NOMO-1 treated with dmso at 0.1 percent for 144 hours (cell line): ENCODE measurements at regions not wholly inside any gene's neighbourhood (a gene's known extent, or its start where the extent isn't known, plus 50 kb on each side); places are given as distances from the start of the nearest gene placed in this dataset.
A peak's percentile ranks its signal among the peaks of the same experiment; 100 is the strongest.
"Not testable (repeated sequence)": the region's sequence is repeated elsewhere in the genome, so short reads cannot be mapped to it uniquely, and the experiment has no call there.

Experiments
- DNase-seq: peaks from one replicate; lab custom pipeline; 2025; ENCODE audit not compliant: unreplicated experiment; lab: John Stamatoyannopoulos, UW

- DNase-seq: no peak
Measured at GRCh38 chr12:89070603-89071002, 281.7 kb downstream of the DUSP6 start.

- no peak for DNase-seq
Measured at GRCh38 chr12:89069431-89069830, 282.9 kb downstream of the DUSP6 start.

DNA sequence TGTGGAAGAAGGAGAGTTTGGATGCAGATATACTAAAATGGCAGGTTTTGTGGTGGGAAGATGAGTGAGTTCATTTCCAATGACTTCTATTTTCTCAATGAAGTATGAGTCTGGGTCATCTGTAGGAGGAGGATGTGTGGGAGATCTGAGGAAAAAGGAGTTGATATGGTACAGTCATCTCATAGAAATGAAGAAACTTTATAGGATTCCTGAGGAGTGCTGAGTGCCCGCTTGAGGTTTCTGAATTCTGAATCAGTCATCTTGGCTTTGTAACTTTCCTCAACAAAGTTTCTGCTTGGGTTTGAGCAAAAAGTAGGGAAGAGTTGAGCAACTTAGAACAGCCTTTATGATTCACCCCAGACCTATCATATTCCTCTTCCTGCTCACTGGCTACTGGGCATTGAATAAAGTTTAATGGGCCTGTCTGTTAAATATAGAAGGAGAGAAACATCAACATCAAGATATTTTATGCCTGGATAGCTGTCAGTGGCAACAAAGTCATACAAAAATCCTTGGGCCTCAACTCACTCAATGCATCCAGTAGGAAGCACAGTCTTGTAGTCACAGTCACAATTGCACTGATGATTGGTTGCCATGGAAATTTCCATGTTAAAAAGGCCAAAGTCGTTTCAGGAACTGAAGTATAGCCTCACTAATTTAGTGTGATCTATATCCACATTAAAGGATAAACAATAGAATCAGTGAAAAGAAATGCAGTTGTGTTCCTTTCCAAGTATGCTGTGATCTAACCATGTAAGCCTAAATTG lies 284.7 kb downstream of the DUSP6 start:
- DNase-seq: no peak

- DNase-seq: no peak
Measured at GRCh38 chr12:89064780-89065179, 287.5 kb downstream of the DUSP6 start.

DNA sequence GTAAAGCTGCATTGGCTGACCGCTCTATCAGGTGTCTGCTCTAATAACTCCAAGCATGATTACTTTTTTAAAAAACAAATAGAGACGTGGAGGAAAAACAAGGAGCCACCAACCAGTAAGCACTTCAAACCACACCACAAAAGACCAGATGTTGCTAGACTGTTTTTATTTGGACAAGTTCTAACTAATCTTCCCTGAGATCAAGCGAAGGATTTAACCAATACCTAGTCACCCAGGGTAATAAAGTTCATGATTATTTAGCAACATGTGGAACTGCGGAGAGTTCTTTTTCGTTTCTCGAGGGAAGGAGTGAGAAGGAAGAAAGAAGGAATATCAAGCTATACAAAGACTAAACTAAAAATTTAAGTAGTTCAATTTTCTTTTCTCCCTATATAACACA lies 288.1 kb downstream of the DUSP6 start:
- no peak for DNase-seq

DNA sequence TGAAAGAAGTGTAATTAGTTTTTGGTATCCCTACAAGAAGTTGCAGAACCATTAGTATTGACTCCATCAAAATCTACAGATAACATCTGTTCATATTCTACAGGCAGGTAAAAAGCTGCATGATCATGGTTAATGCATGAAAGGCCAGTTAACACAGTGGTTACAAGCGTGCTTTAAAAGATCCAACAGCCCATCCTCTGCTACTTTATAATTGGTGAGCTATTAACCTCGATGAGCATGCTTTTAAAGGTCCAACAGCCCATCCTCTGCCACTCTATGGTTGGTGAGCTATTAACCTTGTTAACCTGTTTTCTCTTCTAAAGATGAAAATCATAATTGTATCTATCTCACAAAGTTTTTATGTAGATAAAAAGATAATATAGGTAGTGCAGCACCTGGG lies 289.3 kb downstream of the DUSP6 start:
- DNase-seq: no peak

GRCh38 chr12:89059721-89060541 lies 292.4 kb downstream of the DUSP6 start:
- no peak for DNase-seq

DNA sequence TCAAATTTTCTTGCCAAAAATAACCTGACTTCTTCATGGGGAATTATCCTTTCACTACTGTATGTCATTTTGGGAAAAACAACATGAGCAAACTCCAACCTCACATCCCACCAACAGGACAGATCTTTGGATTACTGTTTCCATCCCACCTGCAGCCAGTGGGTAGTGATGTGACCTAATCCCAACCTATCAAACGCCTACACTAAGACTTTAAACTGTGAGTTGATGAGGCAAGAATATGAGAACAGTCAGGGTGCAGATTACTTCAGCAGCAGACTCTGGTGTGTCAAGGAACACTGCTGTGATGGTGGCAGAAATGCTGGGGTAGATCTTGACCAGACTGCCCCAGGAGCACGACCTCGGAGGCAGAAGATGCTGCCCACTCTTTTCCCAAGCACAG lies 293.2 kb downstream of the DUSP6 start:
- DNase-seq: no peak

- no peak for DNase-seq
Measured at GRCh38 chr12:89058402-89058801, 293.9 kb downstream of the DUSP6 start.

- not testable (repeated sequence) for DNase-seq
Measured at GRCh38 chr12:89053817-89054216, 298.5 kb downstream of the DUSP6 start.

DNA sequence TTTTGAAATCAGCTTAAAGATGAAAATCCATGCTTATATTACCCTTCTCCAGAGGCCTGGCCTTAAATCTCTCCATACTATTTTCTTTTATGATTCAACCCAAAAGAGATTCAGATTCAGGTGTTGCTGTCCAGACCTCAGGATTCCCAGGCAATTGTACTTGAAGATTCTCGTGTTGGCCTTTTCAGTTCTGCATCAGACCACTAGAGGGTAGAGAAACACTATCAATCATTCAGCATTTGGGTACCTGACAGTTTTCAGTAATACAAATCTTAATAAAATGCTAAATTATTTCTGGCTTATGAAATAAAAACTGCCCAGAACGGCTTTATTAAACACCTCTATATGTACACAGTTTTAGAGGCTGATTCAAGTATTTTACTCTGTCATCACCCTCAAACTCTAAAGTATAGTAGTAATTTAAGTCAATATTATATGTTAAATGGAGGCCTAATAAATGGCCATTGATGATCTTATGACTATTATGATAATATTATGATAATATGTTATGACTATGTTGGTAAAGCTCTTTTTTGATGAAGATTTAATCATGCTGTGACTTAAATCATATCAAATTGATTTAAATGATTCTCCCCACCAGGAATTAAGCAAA lies 301.1 kb downstream of the DUSP6 start:
- DNase-seq: peak; percentile 23

- no peak for DNase-seq
Measured at GRCh38 chr12:89047856-89048418, 304.4 kb downstream of the DUSP6 start.

GRCh38 chr12:89041078-89041477 lies 311.2 kb downstream of the DUSP6 start:
- DNase-seq: no peak

- no peak for DNase-seq
Measured at GRCh38 chr12:89040146-89040964, 311.9 kb downstream of the DUSP6 start.

DNA sequence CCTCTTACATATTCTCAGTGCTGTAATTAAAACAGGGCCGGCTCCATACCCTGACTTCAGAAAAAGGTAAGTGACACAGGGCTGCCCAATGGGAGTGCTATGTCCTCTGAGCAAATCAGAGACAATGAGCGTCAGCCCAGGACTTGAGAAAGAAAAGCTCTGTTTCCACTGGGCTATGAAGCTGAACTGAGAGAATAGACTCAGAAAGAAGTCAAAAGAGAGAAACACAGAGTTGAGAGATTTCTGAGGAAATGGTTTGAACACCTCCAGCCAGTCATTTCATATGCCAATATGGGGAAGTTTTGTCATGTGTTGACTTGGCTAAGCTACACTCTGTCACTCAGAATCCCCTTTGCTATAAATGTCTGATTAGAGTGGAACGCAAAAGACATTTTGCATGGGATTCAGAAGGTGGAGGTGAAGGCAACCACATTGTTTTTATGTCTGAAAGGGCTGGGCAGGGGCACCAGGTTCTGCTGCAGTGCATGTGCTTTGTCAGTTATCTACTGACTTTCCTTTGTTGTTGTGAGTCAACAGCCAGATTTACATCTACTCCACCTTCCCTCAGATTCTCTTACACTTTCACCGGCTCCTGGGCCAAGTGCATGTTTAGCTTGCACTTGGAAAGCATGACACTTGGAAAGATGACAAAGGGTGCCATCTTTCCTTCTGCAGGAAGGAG lies 313.3 kb downstream of the DUSP6 start:
- no peak for DNase-seq

DNA sequence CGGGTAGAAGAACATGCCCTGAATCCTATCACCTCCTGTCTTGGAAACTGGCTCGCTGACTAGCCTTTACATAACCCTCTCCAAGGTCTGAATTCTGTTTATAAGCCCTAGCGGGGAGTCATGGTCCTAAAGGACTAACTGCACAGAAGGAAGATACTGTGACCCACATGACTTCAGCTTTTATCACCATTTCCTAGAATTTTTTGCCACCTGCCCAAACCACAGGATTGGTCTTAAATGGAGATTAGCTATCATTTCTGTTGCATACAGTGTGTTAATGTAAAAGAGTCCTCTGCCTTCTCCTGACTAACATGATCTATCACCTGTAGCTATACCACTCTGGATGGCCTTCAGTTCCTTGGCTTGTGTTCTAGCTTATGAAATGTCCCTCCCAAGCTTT lies 319.2 kb downstream of the DUSP6 start:
- DNase-seq: no peak

DNA sequence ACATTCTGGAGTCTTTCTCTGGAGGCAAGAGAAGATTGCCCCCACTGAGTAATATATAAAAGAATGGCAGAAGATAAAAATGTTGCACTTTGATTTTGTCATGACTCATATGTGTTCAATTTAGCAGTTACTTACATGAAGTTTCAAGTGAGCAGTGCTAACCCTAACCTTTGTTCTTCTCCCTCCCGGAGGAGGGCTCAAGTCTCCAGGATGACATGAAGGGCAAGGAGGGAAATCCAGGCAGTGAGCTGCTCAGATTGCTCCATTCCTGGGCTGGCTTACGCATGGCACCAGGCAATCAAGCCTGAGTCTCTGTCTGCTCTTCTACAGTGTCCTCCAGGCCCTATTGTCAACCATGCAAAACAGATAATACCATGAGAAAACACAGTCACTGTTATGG lies 322.3 kb downstream of the DUSP6 start:
- DNase-seq: no peak

DNA sequence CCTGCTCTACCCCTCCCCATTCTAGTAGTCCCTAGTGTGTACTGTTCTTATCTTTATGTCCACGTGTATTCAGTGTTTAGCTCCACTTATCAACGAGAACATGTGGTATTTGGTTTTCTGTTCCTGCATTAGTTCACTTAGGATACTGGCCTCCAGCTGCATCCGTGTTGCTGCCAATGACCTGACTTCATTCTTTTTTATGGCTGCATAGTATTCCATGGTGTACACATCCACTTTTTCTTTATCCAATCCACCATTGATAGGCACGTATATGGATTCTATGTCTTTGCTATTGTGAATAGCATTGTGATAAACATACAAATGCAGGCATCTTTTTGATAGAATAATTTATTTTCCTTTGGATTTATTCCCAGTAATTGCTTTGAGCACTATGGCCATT lies 327.7 kb downstream of the DUSP6 start:
- no peak for DNase-seq

- DNase-seq: no peak
Measured at GRCh38 chr12:89023936-89024335, 328.4 kb downstream of the DUSP6 start.

DNA sequence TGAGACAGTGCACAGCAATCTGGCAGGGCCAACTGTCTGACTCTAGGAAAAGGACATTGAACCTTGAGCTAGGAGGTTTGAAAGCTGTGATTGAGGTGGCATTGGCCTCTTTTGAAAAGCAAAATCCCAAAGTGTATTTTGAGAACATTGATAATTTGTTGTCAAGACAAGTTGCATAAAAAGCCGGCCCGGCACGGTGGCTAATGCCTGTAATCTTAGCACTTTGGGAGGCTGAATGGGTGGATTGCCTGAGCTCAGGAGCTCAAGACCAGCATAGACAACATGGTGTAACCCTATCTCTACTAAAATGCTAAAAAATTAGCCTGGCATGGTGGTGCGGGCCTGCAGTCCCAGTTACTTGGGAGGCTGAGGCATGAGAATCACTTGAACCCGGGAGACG lies 331.6 kb downstream of the DUSP6 start:
- DNase-seq: no peak
